H9 (cell line): ENCODE measurements at regions not wholly inside any gene's neighbourhood (a gene's known extent, or its start where the extent isn't known, plus 50 kb on each side); places are given as distances from the start of the nearest gene placed in this dataset.

Experiments
- DNase-seq: peaks from one replicate; pipeline ENCODE4 v3.0.0-alpha.2; 2017
- H2AFZ ChIP-seq: one replicate; pipeline ENCODE4 v1.6.1; 2013; ENCODE audit warnings: mild to moderate bottlenecking, low read length, control low read depth, moderate library complexity
- H2AK5ac ChIP-seq: 2 replicates; pipeline ENCODE4 v1.6.1; 2013; ENCODE audit warnings: low read length, control low read depth, mixed read lengths; ENCODE audit not compliant: insufficient read length
- H2BK120ac ChIP-seq: one replicate; pipeline ENCODE4 v1.6.1; 2013; ENCODE audit warnings: low read depth, mild to moderate bottlenecking, low read length, control low read depth, inconsistent platforms; ENCODE audit not compliant: poor library complexity, severe bottlenecking
- H2BK12ac ChIP-seq: 2 replicates; pipeline ENCODE4 v1.6.1; 2013; ENCODE audit warnings: low read length, control low read depth, mixed read lengths, low read depth; ENCODE audit not compliant: insufficient read length
- H2BK15ac ChIP-seq: 2 replicates; pipeline ENCODE4 v1.6.1; 2013; ENCODE audit warnings: low read depth, low read length, control low read depth
- H2BK20ac ChIP-seq: one replicate; pipeline ENCODE4 v1.6.1; 2013; ENCODE audit warnings: low read depth, mild to moderate bottlenecking, low read length, control low read depth, inconsistent platforms; ENCODE audit not compliant: poor library complexity, severe bottlenecking
- H2BK5ac ChIP-seq: 2 replicates; pipeline ENCODE4 v1.6.1; 2013; ENCODE audit warnings: low read length, control low read depth, mixed read lengths; ENCODE audit not compliant: insufficient read length
- H3K14ac ChIP-seq: 2 replicates; pipeline ENCODE4 v1.6.1; 2013; ENCODE audit warnings: low read length, control low read depth; ENCODE audit not compliant: insufficient read depth
- H3K18ac ChIP-seq: 2 replicates; pipeline ENCODE4 v1.6.1; 2013; ENCODE audit warnings: low read depth, mild to moderate bottlenecking, mixed read lengths, low read length, control low read depth; ENCODE audit not compliant: insufficient read length
- H3K23ac ChIP-seq: 2 replicates; pipeline ENCODE4 v1.6.1; 2013; ENCODE audit warnings: low read length, control low read depth, mixed read lengths, low read depth; ENCODE audit not compliant: insufficient read length
- H3K23me2 ChIP-seq: 2 replicates; pipeline ENCODE4 v1.6.1; 2013; ENCODE audit warnings: low read depth, mild to moderate bottlenecking, mixed read lengths, low read length, control low read depth; ENCODE audit not compliant: insufficient read length, poor library complexity, severe bottlenecking
- H3K27ac ChIP-seq: 2 replicates; pipeline ENCODE4 v1.5.1; 2013; ENCODE audit warnings: low read length, control low read depth, mixed read lengths, low read depth; ENCODE audit not compliant: insufficient read length
- H3K27me3 ChIP-seq: 2 replicates; pipeline ENCODE4 v1.6.1; 2013; ENCODE audit warnings: low read length, control low read depth, inconsistent platforms; ENCODE audit not compliant: insufficient read depth
- H3K4ac ChIP-seq: 2 replicates; pipeline ENCODE4 v1.6.1; 2013; ENCODE audit warnings: low read depth, mild to moderate bottlenecking, control low read depth, inconsistent platforms, low read length, moderate library complexity
- H3K4me1 ChIP-seq: 2 replicates; pipeline ENCODE4 v1.6.1; 2013; ENCODE audit warnings: low read length, control low read depth, inconsistent platforms; ENCODE audit not compliant: insufficient read depth
- H3K4me2 ChIP-seq: 2 replicates; pipeline ENCODE4 v1.6.1; 2013; ENCODE audit warnings: low read length, control low read depth, mixed read lengths; ENCODE audit not compliant: insufficient read length, insufficient read depth
- H3K56ac ChIP-seq: 2 replicates; pipeline ENCODE4 v1.6.1; 2013; ENCODE audit warnings: low read depth, mild to moderate bottlenecking, mixed read lengths, low read length, control low read depth; ENCODE audit not compliant: insufficient read length
- H3K79me1 ChIP-seq: 2 replicates; pipeline ENCODE4 v1.6.1; 2013; ENCODE audit warnings: low read depth, mild to moderate bottlenecking, moderate library complexity, low read length, control low read depth, inconsistent platforms; ENCODE audit not compliant: insufficient read depth, poor library complexity, severe bottlenecking
- H3K79me2 ChIP-seq: 2 replicates; pipeline ENCODE4 v1.6.1; 2013; ENCODE audit warnings: low read length, control low read depth, inconsistent platforms; ENCODE audit not compliant: insufficient read depth
- H3K9ac ChIP-seq: 2 replicates; pipeline ENCODE4 v1.6.1; 2013; ENCODE audit warnings: low read length, control low read depth, mixed read lengths; ENCODE audit not compliant: insufficient read length; ENCODE audit errors: extremely low read depth
- H3K9me3 ChIP-seq: one replicate; pipeline ENCODE4 v1.6.1; 2013; ENCODE audit warnings: low read depth, low read length, inconsistent platforms; ENCODE audit not compliant: control insufficient read depth
- H3T11ph ChIP-seq: one replicate; pipeline ENCODE4 v1.6.1; 2013; ENCODE audit warnings: mild to moderate bottlenecking, low read length, control low read depth, inconsistent platforms
- H4K20me1 ChIP-seq: one replicate; pipeline ENCODE4 v1.6.1; 2013; ENCODE audit not compliant: control insufficient read depth, insufficient read length, insufficient read depth
- H4K5ac ChIP-seq: 2 replicates; pipeline ENCODE4 v1.6.1; 2013; ENCODE audit warnings: low read depth, mild to moderate bottlenecking, mixed read lengths, low read length, control low read depth; ENCODE audit not compliant: insufficient read length
- H4K8ac ChIP-seq: replicated peaks from 2 replicates; pipeline ENCODE4 v1.6.1; 2013; ENCODE audit warnings: low read length, control low read depth, mixed read lengths, low read depth; ENCODE audit not compliant: insufficient read length
- H4K91ac ChIP-seq: 2 replicates; pipeline ENCODE4 v1.6.1; 2013; ENCODE audit warnings: low read depth, mild to moderate bottlenecking, moderate library complexity, mixed read lengths, low read length, control low read depth; ENCODE audit not compliant: insufficient read length
- H3K27ac Mint-ChIP-seq, 3 experiments: 2 replicates in 2 of 3; 3 replicates in 1 of 3; pipeline ENCODE4 v1.8.0; 2020 to 2021; ENCODE audit warnings: mixed read lengths in 3 of 3, mild to moderate bottlenecking in 1 of 3, moderate library complexity in 1 of 3
- H3K27me3 Mint-ChIP-seq: 2 replicates; pipeline ENCODE4 v1.8.0; 2021; ENCODE audit warnings: low read depth, mild to moderate bottlenecking, moderate library complexity, mixed read lengths
- H3K36me3 Mint-ChIP-seq, 3 experiments: 2 replicates in 2 of 3; 3 replicates in 1 of 3; pipeline ENCODE4 v1.8.0; 2020 to 2021; ENCODE audit warnings: low read depth in 3 of 3, mixed read lengths in 3 of 3; ENCODE audit not compliant: insufficient read depth in 1 of 3
- H3K4me1 Mint-ChIP-seq, 2 experiments: 2 replicates each; pipeline ENCODE4 v1.8.0; 2020; ENCODE audit warnings: mixed read lengths in 2 of 2
- H3K4me3 Mint-ChIP-seq, 2 experiments: 2 replicates in 1 of 2; 3 replicates in 1 of 2; pipeline ENCODE4 v1.8.0; 2020 to 2021; ENCODE audit warnings: mild to moderate bottlenecking in 2 of 2, mixed read lengths in 2 of 2, moderate library complexity in 1 of 2
- H3K9me3 Mint-ChIP-seq, 2 experiments: 2 replicates in 1 of 2; 3 replicates in 1 of 2; pipeline ENCODE4 v1.8.0; 2020; ENCODE audit warnings: mild to moderate bottlenecking in 2 of 2, mixed read lengths in 2 of 2, moderate library complexity in 1 of 2
- WGBS: extraction: QIAGEN DNeasy Blood & Tissue Kit; methylation state at CpG from one replicate; pipeline ENCODE4 v1.1.7; 2013; ENCODE audit warnings: missing lambda C conversion rate, low lambda C conversion rate, mixed read lengths; ENCODE audit not compliant: insufficient read length; ENCODE audit errors: extremely low coverage; 5-methylcytosine and 5-hydroxymethylcytosine counted together
- TF ChIP-seq, protein P1 (sequence below): fragments of 200-600 bp; sonication (generic); conservative IDR thresholded peaks from 3 replicates; pipeline ENCODE4 v1.8.0; 2021; ENCODE audit warnings: antibody characterized with exemption, mild to moderate bottlenecking

DNA sequence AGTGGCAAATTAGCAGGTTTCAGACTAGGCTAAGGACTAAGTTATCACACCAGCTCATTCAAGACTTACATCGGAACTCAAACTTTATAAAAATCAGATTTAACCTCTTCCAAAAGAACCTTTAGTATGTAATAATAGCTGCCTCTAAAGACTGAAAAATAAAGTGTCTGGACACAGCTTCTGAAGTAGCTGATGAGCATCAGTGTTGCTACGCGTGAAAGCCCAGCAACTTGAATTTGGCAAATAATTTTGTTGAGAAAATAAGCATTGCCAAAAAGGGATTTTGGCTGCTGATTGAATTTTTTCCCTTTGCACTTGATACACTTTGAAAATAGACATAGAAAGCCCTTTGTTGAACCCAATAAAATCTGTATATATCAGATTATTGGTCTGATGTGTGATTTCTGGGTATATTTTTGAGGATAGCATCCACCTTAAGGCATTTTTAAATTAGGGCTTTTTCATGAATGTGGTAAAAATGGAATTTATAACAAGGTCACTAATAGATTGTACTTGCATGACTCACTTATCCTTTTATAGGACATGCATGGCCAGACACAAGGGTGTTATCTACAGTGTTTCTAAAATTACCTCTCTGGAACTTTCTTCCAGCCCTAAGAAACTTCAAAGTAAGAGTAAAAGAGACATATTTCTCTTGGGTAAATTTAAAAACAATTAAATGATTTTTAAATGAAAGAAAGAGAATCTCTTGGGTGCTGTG lies 350.4 kb downstream of the TENT5A start:
- Histone ChIP-seq H3K4ac (no peak overlapping the region), H3K79me2 (no peaks in the 10 kb centered on the region), H3K79me1 (no peaks in the 10 kb centered on the region), H2AK5ac (no peak overlapping the region), H3K14ac (no peak overlapping the region), H3K23me2 (no peaks in the 10 kb centered on the region), H3K4me2 (no peak overlapping the region), H2BK20ac (no peak overlapping the region), H3K4me1 (no peaks in the 10 kb centered on the region), H3K27ac (no peak overlapping the region), H2BK12ac (no peak overlapping the region), H3K27me3 (no peaks in the 10 kb centered on the region), H3K18ac (no peak overlapping the region), H2AFZ (no peak overlapping the region), H4K91ac (no peak overlapping the region), H2BK5ac (no peak overlapping the region), H3K56ac (no peak overlapping the region), H3K23ac (no peak overlapping the region), H2BK120ac (no peak overlapping the region), H4K5ac (no peak overlapping the region), H2BK15ac (no peak overlapping the region), H4K20me1 (no peaks in the 10 kb centered on the region), H3K9me3 (no peaks in the 10 kb centered on the region), H3K9ac (no peak overlapping the region), H4K8ac (no peak overlapping the region), H3T11ph (no peak overlapping the region)
- no CpG with 5 or more reads among the region's 3 CpGs for WGBS
- H3K4me1 Mint-ChIP-seq, result no peaks in the 10 kb centered on the region
- H3K27me3 Mint-ChIP-seq, result no peaks in the 10 kb centered on the region
- H3K9me3 Mint-ChIP-seq, result peaks cover 6 to 7% of the 10 kb centered on the region in 2 experiments; a peak in 4 of 5 replicates
- DNase-seq, result no peak
- no peak overlapping the region for H3K27ac Mint-ChIP-seq
- TF ChIP-seq, protein P1, sequence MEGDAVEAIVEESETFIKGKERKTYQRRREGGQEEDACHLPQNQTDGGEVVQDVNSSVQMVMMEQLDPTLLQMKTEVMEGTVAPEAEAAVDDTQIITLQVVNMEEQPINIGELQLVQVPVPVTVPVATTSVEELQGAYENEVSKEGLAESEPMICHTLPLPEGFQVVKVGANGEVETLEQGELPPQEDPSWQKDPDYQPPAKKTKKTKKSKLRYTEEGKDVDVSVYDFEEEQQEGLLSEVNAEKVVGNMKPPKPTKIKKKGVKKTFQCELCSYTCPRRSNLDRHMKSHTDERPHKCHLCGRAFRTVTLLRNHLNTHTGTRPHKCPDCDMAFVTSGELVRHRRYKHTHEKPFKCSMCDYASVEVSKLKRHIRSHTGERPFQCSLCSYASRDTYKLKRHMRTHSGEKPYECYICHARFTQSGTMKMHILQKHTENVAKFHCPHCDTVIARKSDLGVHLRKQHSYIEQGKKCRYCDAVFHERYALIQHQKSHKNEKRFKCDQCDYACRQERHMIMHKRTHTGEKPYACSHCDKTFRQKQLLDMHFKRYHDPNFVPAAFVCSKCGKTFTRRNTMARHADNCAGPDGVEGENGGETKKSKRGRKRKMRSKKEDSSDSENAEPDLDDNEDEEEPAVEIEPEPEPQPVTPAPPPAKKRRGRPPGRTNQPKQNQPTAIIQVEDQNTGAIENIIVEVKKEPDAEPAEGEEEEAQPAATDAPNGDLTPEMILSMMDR, result no peak
- H3K36me3 Mint-ChIP-seq, result peaks cover 0 to 5% (median 4%) of the 10 kb centered on the region in 3 experiments; a peak in 2 of 7 replicates
- H3K4me3 Mint-ChIP-seq, result no peak overlapping the region
